Activated CD8-positive, alpha-beta T cell treated with anti-CD3 and anti-CD28 coated beads, Interleukin-2, amount 10 ng/mL, durations not matched to agents 7 days and 5 days (primary cell): ENCODE measurements at regions not wholly inside any gene's neighbourhood (a gene's known extent, or its start where the extent isn't known, plus 50 kb on each side); places are given as distances from the start of the nearest gene placed in this dataset.

ENCODE experiments used
- ATAC-seq: fragments of 150-1000 bp; cut with Tn5 transposase; one replicate; pipeline ENCODE4 v1.10.0; 2021; ENCODE audit warnings: moderate library complexity
- CTCF ChIA-PET: fragments of 350-600 bp; sonication (Branson Sonifier 250); formaldehyde crosslinking; loops from one replicate; lab custom pipeline; 2021; ENCODE audit warnings: antibody characterized with exemption; lab: Charles Lee
- POLR2A ChIA-PET: fragments of 350-600 bp; sonication (Branson Sonifier 250); formaldehyde crosslinking; loops from one replicate; lab custom pipeline; 2021; ENCODE audit warnings: antibody characterized with exemption; lab: Charles Lee
- DNase-seq: peaks from one replicate; pipeline ENCODE4 v3.0.0-alpha.2; 2020
- H3K27ac Mint-ChIP-seq: one replicate; pipeline ENCODE4 v1.8.0; 2021; ENCODE audit warnings: mild to moderate bottlenecking, mixed read lengths
- H3K27me3 Mint-ChIP-seq: one replicate; pipeline ENCODE4 v1.8.0; 2021; ENCODE audit warnings: low read depth, mixed read lengths
- H3K36me3 Mint-ChIP-seq: one replicate; pipeline ENCODE4 v1.8.0; 2021; ENCODE audit warnings: low read depth, mixed read lengths
- H3K4me1 Mint-ChIP-seq: one replicate; pipeline ENCODE4 v1.8.0; 2021; ENCODE audit warnings: low read depth, mixed read lengths
- H3K4me3 Mint-ChIP-seq: one replicate; pipeline ENCODE4 v1.8.0; 2021; ENCODE audit warnings: mild to moderate bottlenecking, mixed read lengths
- H3K9me3 Mint-ChIP-seq: one replicate; pipeline ENCODE4 v1.8.0; 2022; ENCODE audit warnings: mixed read lengths; ENCODE audit not compliant: insufficient read depth

DNA sequence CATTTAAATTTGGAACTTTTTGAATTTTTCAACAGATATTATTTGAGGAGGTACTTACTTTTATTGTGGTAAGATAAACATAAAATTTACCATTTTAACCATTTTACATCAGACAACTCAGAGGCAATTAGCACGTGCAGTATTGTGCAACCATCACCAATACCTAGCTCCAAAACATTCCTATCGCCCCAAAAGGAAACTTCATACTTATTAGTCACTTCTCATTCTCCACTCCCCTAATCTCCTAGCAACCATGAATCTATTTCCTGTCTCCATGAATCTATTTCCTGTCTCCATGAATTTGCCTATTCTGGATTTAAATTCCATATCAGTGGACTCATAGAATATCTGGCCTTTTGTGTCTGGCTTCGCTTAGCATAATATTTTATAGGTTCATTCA lies 69.9 kb upstream of the FAM136A start:
- POLR2A ChIA-PET, result no interaction called here
- Mint-ChIP-seq H3K36me3 (no peaks in the 10 kb centered on the region), H3K27me3 (peaks cover 8% of the 10 kb centered on the region), H3K27ac (no peak overlapping the region), H3K9me3 (no peaks in the 10 kb centered on the region), H3K4me3 (no peak overlapping the region), H3K4me1 (no peaks in the 10 kb centered on the region)
- ATAC-seq (no peak), DNase-seq (no peak)
- CTCF ChIA-PET, result no interaction called here

- no peak overlapping the region for H3K27ac Mint-ChIP-seq
- peaks cover 8% of the 10 kb centered on the region for H3K27me3 Mint-ChIP-seq
- CTCF ChIA-PET, result no interaction called here
- no peaks in the 10 kb centered on the region for H3K36me3 Mint-ChIP-seq
- no peaks in the 10 kb centered on the region for H3K9me3 Mint-ChIP-seq
- H3K4me1 Mint-ChIP-seq, result no peaks in the 10 kb centered on the region
- ATAC-seq, result no peak
- no peak overlapping the region for H3K4me3 Mint-ChIP-seq
- DNase-seq, result no peak
- POLR2A ChIA-PET, result no interaction called here
These were observed 67.2 kb upstream of the FAM136A start for GRCh38 chr2:70369082-70369481.

GRCh38 chr2:70368545-70368944 lies 66.7 kb upstream of the FAM136A start:
- DNase-seq (no peak), ATAC-seq (no peak)
- Mint-ChIP-seq H3K4me3 (no peak overlapping the region), H3K27ac (no peak overlapping the region), H3K27me3 (peaks cover 8% of the 10 kb centered on the region), H3K9me3 (no peaks in the 10 kb centered on the region), H3K4me1 (no peaks in the 10 kb centered on the region), H3K36me3 (no peaks in the 10 kb centered on the region)
- CTCF ChIA-PET, result no interaction called here
- POLR2A ChIA-PET, result no interaction called here

GRCh38 chr2:70367722-70368323 lies 66.0 kb upstream of the FAM136A start:
- Mint-ChIP-seq H3K27me3 (peaks cover 8% of the 10 kb centered on the region), H3K4me3 (no peak overlapping the region), H3K4me1 (no peaks in the 10 kb centered on the region), H3K36me3 (no peaks in the 10 kb centered on the region), H3K9me3 (no peaks in the 10 kb centered on the region), H3K27ac (no peak overlapping the region)
- ChIA-PET POLR2A (no interaction called here), CTCF (no interaction called here)
- ATAC-seq (no peak), DNase-seq (no peak)

GRCh38 chr2:70362661-70363060 lies 60.8 kb upstream of the FAM136A start:
- Mint-ChIP-seq H3K4me3 (no peak overlapping the region), H3K27ac (no peak overlapping the region), H3K4me1 (no peaks in the 10 kb centered on the region), H3K36me3 (no peaks in the 10 kb centered on the region), H3K27me3 (peaks cover 7% of the 10 kb centered on the region), H3K9me3 (no peaks in the 10 kb centered on the region)
- ATAC-seq (no peak), DNase-seq (no peak)
- ChIA-PET CTCF (no interaction called here), POLR2A (no interaction called here)

GRCh38 chr2:70360661-70361270 lies 58.9 kb upstream of the FAM136A start:
- POLR2A ChIA-PET, result no interaction called here
- no peak for ATAC-seq
- DNase-seq, result no peak
- no peak overlapping the region for H3K27ac Mint-ChIP-seq
- H3K9me3 Mint-ChIP-seq, result no peaks in the 10 kb centered on the region
- CTCF ChIA-PET, result no interaction called here
- H3K4me1 Mint-ChIP-seq, result no peaks in the 10 kb centered on the region
- H3K27me3 Mint-ChIP-seq, result peaks cover 22% of the 10 kb centered on the region
- no peaks in the 10 kb centered on the region for H3K36me3 Mint-ChIP-seq
- no peak overlapping the region for H3K4me3 Mint-ChIP-seq

GRCh38 chr2:70357684-70358071 lies 55.8 kb upstream of the FAM136A start:
- no peaks in the 10 kb centered on the region for H3K4me1 Mint-ChIP-seq
- POLR2A ChIA-PET, result no interaction called here
- no peak overlapping the region for H3K4me3 Mint-ChIP-seq
- H3K27me3 Mint-ChIP-seq, result peaks cover 22% of the 10 kb centered on the region
- DNase-seq (no peak), ATAC-seq (no peak)
- no peaks in the 10 kb centered on the region for H3K9me3 Mint-ChIP-seq
- no peaks in the 10 kb centered on the region for H3K36me3 Mint-ChIP-seq
- CTCF ChIA-PET, result interaction anchor here (1.8 kb wide), 1 partner anchor 17 kb away, joined by 5 read pairs; no protein-coding TSS in a partner anchor
- H3K27ac Mint-ChIP-seq, result no peak overlapping the region

DNA sequence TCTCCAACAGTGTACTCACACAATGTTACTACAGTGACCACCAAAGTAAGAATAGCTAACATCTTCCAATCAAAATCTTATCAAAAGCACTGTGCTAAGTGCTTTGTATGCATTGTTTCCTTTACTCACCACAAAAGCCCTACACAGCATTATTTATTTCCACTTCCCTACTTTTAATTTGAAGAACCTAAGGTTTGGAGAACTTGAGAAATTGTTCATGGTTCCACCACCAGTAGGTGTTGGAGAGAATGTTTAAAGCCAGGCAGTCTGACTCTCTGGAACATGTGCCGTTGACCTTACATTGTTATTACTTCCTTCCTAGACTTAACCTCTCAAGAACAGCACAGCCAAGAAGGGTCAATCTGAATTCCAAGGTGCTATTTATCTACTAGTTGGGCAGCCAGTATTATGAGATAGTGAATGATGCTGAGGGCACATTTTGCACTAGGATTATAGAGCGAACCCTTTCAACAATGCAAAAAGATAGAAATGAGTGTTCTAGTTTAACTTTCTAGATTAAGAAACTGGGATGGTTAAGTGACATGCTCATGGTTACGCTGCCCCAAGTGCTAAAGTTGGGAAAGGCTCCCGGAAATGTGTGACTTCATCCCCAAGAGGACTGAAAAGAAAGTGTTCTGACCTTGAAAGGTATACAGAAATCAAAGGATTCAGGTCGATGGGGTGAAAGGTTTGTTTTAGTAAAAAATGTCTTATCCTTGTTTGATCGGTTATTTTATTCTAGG lies 55.2 kb upstream of the FAM136A start:
- no peaks in the 10 kb centered on the region for H3K9me3 Mint-ChIP-seq
- H3K27ac Mint-ChIP-seq, result no peak overlapping the region
- ChIA-PET CTCF (interaction anchor here (1.0 to 1.8 kb wide), 3 partner anchors 15 to 53 kb away, joined by 3 to 5 read pairs (median 5); no protein-coding TSS in a partner anchor), POLR2A (no interaction called here)
- ATAC-seq (no peak), DNase-seq (no peak)
- no peaks in the 10 kb centered on the region for H3K36me3 Mint-ChIP-seq
- H3K4me1 Mint-ChIP-seq, result no peaks in the 10 kb centered on the region
- H3K4me3 Mint-ChIP-seq, result no peak overlapping the region
- peaks cover 23% of the 10 kb centered on the region for H3K27me3 Mint-ChIP-seq

DNA sequence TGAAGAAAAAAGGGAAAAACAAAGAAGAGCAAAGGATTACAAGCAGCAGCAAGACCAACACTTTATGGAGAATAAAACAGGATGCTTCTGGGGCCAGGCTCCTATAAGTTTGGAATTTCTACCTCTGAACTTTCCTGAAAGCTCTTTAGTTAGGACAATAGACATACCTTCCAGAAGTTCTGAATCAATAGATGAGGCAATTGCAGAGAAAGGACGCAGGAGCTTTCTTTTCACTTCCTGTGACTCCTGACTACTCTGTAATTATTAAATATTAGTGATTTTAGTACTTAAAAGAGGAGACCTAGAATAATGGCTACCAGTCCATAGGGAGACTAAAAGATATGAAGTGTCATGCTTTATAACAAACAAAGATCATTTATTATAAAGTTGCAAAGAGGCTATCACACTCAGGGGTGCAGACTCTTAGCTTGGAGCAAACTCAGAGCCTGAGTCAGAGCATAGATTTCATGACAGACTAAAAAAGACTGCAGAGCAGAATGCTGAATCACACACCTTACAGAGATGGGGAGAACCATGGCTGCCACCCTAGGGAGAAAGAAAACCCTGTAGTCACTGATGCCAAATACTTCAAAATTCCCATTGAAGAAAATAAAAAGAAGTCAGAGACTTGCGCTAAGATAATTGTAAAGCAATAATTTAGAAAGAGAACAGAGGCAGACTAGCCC lies 52.5 kb upstream of the FAM136A start:
- Mint-ChIP-seq H3K27ac (no peak overlapping the region), H3K36me3 (no peaks in the 10 kb centered on the region), H3K27me3 (peaks cover 35% of the 10 kb centered on the region), H3K4me3 (no peak overlapping the region), H3K4me1 (no peaks in the 10 kb centered on the region), H3K9me3 (no peaks in the 10 kb centered on the region)
- ChIA-PET POLR2A (no interaction called here), CTCF (interaction anchor here (1.2 kb wide), 1 partner anchor 14 kb away, joined by 3 read pairs; no protein-coding TSS in a partner anchor)
- ATAC-seq (no peak), DNase-seq (no peak)
